Skeletal muscle satellite cell (primary cell): ENCODE measurements at regions not wholly inside any gene's neighbourhood (a gene's known extent, or its start where the extent isn't known, plus 50 kb on each side); places are given as distances from the start of the nearest gene placed in this dataset.
"Not testable (repeated sequence)": the region's sequence is repeated elsewhere in the genome, so short reads cannot be mapped to it uniquely, and the experiment has no call there.

Source experiments
- H3K27me3 ChIP-seq: 2 replicates; pipeline ENCODE4 v1.7.0; 2013; ENCODE audit warnings: low read length; ENCODE audit not compliant: control insufficient read depth, insufficient read depth
- H3K36me3 ChIP-seq: 2 replicates; pipeline ENCODE4 v1.7.0; 2013; ENCODE audit warnings: mild to moderate bottlenecking, control low read depth, low read length; ENCODE audit not compliant: insufficient read depth
- H3K4me1 ChIP-seq: 2 replicates; pipeline ENCODE4 v1.7.0; 2013; ENCODE audit warnings: low read length; ENCODE audit not compliant: control insufficient read depth, insufficient read depth
- H3K4me2 ChIP-seq: 2 replicates; pipeline ENCODE4 v1.7.0; 2013; ENCODE audit warnings: mild to moderate bottlenecking, low read length
- H3K4me3 ChIP-seq: 2 replicates; pipeline ENCODE4 v1.7.0; 2013; ENCODE audit warnings: low read length
- H3K9ac ChIP-seq: 2 replicates; pipeline ENCODE4 v1.7.0; 2013; ENCODE audit warnings: mild to moderate bottlenecking, low read depth, low read length, moderate library complexity
- H3K9me3 ChIP-seq: replicated peaks from 2 replicates; pipeline ENCODE4 v1.7.0; 2013; ENCODE audit warnings: mild to moderate bottlenecking, control low read depth, low read length

DNA sequence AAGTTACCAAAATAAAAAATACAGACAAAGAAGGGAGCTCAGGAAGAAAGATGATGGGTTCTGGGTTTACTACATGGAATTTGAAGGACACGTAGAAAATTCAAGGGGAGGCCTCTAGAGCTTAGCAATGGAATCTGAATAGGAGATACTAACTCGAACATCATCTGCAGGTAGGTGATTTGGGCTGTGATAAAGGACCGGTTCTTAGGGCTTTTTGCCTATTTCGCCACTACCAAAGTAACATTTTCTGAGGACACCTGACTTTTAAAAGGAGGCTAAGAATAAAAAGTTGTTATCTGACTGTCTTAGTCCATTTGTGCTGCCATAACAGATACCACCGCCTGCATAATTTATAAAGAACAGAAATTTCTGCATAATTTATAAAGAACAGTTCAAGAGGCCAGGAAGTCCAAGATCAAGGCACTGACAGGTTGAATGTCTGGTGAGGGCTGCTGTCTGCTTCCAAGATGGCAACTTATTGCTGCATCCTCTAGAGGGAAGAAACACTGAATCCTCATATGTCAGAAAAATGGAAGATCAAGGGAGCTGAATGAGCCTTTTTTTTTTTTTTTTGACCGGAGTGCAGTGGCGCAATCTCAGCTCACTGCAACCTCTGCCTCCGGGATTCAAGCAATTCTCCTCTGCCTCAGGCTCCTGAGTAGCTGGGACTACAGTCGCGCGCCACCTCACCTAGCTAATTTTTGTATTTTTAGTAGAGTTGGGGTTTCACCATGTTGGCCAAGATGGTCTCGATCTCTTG lies 67.9 kb upstream of the UBE2E2 start:
- no peak overlapping the region for H3K4me3 ChIP-seq
- no peaks in the 10 kb centered on the region for H3K9me3 ChIP-seq
- H3K27me3 ChIP-seq: no peaks in the 10 kb centered on the region
- H3K9ac ChIP-seq: no peak overlapping the region
- H3K4me1 ChIP-seq: no peaks in the 10 kb centered on the region
- no peak overlapping the region for H3K4me2 ChIP-seq
- no peaks in the 10 kb centered on the region for H3K36me3 ChIP-seq

- no peaks in the 10 kb centered on the region for H3K27me3 ChIP-seq
- H3K4me2 ChIP-seq: no peak overlapping the region
- H3K9ac ChIP-seq: no peak overlapping the region
- no peaks in the 10 kb centered on the region for H3K36me3 ChIP-seq
- no peaks in the 10 kb centered on the region for H3K9me3 ChIP-seq
- H3K4me1 ChIP-seq: no peaks in the 10 kb centered on the region
- no peak overlapping the region for H3K4me3 ChIP-seq
These were observed 67.1 kb upstream of the UBE2E2 start for GRCh38 chr3:23136054-23136453.

- not testable (repeated sequence) for H3K4me1 ChIP-seq, H3K9ac ChIP-seq, H3K4me2 ChIP-seq, H3K36me3 ChIP-seq, H3K27me3 ChIP-seq, H3K9me3 ChIP-seq, H3K4me3 ChIP-seq
These were observed 59.1 kb upstream of the UBE2E2 start for GRCh38 chr3:23144051-23144450.

DNA sequence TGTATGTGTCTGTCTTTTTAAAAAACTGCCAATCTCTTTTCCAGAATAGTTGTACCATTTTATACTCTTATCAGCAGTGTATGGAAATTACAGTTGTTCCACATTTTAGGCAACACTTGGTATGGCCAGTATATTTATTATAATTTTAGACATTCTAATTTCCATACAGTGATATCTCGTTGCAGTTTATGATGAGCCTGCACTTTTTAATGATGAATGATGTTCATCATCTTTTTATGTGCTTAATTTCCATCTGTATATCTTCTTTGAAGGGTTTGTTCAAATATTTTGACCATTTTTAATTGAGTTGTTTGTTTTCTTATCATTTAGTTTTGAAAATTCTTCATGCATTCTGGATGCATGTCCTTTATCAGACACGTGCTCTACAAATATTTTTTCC lies 57.0 kb upstream of the UBE2E2 start:
- no peak overlapping the region for H3K4me2 ChIP-seq
- peaks cover 8% of the 10 kb centered on the region for H3K27me3 ChIP-seq
- no peak overlapping the region for H3K4me3 ChIP-seq
- H3K9me3 ChIP-seq: no peaks in the 10 kb centered on the region
- no peaks in the 10 kb centered on the region for H3K36me3 ChIP-seq
- H3K9ac ChIP-seq: no peak overlapping the region
- H3K4me1 ChIP-seq: no peaks in the 10 kb centered on the region

DNA sequence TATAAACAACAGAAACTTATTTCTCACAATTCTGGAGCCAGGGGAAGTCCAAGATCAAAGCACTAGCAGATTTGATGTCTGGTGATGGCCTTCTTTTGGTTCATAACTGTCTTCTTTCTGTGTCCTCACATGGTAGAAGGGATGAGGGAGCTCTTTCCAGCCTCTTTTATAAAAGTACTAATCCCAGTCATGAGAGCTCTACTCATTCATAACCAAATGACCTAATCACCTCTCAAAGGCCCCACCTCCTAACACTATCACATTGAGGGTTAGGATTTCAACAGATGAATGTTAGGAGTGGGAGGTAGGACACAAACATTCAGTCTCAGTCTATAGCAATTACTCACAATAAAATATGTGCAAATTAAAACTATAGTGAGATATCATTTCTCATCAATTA lies 50.1 kb upstream of the UBE2E2 start:
- no peaks in the 10 kb centered on the region for H3K4me1 ChIP-seq
- no peaks in the 10 kb centered on the region for H3K27me3 ChIP-seq
- no peaks in the 10 kb centered on the region for H3K9me3 ChIP-seq
- H3K4me3 ChIP-seq: no peak overlapping the region
- no peak overlapping the region for H3K4me2 ChIP-seq
- H3K9ac ChIP-seq: no peak overlapping the region
- no peaks in the 10 kb centered on the region for H3K36me3 ChIP-seq
